HG03066 (cell line): ENCODE measurements at regions not wholly inside any gene's neighbourhood (a gene's known extent, or its start where the extent isn't known, plus 50 kb on each side); places are given as distances from the start of the nearest gene placed in this dataset.

Source experiments
- ATAC-seq: cut with Tn5 transposase; IDR thresholded peaks from one replicate; pipeline ENCODE4 v1.9.1; 2021; ENCODE audit warnings: low read depth; ENCODE audit not compliant: unreplicated experiment

GRCh38 chr1:80436851-80437250 lies 1363.9 kb upstream of the ADGRL2 start:
- ATAC-seq, result no peak

DNA sequence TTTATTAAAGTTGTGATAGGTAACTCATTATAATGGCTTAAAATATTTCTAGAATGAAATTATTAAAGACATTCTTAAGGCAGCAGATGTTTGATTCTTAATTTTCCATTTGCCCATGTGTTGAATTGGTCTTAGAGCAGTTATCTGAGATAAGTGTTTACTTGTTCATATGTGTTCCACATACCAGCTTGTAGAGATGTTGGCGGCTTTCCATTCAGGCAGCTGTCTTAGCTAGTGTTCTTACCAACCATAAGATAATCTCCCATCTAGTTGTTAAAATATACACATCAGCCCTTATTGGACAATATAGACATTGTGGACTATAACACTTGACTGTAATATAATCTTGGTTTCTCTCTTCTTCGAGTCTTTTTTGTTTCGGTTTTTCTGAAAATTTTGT lies 1372.9 kb upstream of the ADGRL2 start:
- no peak for ATAC-seq

GRCh38 chr1:80424249-80424648 lies 1376.5 kb upstream of the ADGRL2 start:
- no peak for ATAC-seq

GRCh38 chr1:80418134-80418533 lies 1382.6 kb upstream of the ADGRL2 start:
- no peak for ATAC-seq

DNA sequence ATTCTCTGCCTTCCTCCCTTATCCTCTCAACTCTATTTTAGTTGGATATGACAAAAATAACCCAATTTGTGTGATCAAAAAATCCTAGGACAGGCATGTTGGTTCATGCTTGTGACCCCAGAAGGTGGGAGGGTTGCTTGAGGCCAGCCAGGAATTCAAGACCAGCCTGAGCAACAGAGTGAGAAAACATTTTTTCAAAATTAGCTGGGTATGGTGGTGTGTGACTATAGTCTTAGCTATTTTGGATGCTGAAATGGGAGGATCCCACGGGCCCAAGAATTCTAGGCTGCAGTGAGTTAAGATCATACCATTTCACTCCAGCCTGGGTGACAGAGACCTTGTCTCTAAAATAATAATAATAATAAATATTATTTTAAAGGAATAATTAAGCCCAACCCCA lies 1383.1 kb upstream of the ADGRL2 start:
- no peak for ATAC-seq

- ATAC-seq, result no peak
Observed at GRCh38 chr1:80413969-80414368, 1386.8 kb upstream of the ADGRL2 start.

GRCh38 chr1:80410233-80410632 lies 1390.5 kb upstream of the ADGRL2 start:
- no peak for ATAC-seq

DNA sequence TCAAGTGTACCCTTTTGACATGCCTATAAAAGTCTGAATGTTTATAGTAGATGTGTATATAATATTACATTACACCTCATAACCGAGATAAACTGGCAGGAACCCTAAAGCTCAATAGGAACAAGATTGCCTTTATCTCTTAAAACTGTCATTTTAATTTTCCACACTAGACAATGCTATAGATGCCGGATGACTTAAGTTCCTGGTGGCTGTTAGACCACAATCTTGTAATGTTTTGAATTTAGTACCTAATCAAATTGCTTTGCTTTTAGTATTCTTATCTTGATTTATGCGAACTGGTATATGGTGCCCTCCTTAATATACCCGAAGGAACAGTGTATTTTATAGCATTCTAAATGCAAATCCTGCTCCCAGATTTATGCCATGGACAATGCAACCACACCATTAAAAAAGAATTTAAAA lies 1397.0 kb upstream of the ADGRL4 start:
- no peak for ATAC-seq

- no peak for ATAC-seq
Observed at GRCh38 chr1:80402625-80403024, 1396.1 kb upstream of the ADGRL4 start.

DNA sequence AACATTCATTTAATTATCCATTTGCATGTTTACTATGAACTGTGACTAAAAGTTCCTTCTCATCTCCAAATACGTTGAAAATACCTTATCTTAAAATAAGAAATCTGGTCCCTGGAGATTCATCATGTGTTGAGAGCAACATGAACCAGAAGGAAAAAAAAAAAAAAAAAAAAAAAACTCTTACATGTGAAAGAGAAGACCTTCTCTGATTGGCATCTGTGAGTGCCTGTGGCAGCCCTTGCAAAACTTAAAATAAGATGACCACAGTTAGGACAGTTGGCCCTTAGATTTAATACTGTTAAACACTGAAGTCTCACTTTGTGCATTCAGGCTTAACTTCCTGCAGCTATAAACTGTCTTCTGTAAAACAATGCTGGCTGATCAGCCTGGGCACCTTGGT lies 1395.2 kb upstream of the ADGRL4 start:
- ATAC-seq, result no peak

- no peak for ATAC-seq
Observed at GRCh38 chr1:80392529-80392928, 1386.0 kb upstream of the ADGRL4 start.

GRCh38 chr1:80385650-80386049 lies 1379.1 kb upstream of the ADGRL4 start:
- no peak for ATAC-seq

GRCh38 chr1:80384959-80385358 lies 1378.4 kb upstream of the ADGRL4 start:
- ATAC-seq, result no peak

DNA sequence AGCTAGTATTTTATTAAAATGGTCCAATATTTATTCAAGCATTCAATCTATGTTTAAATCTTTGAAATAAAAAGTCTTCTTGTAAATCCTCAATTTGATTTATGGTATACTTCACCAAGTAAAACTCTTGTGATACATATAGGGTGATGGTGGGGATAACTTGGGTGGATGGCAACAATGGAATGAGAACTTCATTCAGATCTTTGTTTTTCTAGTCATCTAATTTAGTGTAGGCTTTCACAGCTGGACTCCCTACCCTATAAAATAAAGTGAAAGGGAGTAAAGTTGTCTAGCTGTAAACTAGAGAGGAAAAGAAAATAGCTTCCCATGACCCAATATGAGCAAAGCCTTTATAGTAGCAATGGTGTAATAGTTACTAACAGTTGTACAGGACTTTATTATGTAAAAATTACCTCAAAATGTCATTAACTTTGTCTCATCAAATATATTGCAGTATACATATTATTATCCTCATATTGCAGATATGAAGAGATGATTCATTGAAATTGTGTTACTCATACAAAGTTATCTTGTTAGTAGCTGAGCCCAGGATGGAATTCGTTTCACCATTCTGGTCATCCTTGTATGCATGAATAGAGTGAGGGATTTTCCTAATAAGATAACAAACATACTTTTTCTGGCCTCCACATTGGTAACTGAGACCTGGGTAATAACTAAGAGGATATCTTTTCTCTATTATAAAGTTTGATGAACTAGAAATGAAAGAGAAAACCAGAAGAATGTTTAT lies 1377.7 kb upstream of the ADGRL4 start:
- ATAC-seq, result no peak

- ATAC-seq, result no peak
Observed at GRCh38 chr1:80375662-80376061, 1369.1 kb upstream of the ADGRL4 start.

DNA sequence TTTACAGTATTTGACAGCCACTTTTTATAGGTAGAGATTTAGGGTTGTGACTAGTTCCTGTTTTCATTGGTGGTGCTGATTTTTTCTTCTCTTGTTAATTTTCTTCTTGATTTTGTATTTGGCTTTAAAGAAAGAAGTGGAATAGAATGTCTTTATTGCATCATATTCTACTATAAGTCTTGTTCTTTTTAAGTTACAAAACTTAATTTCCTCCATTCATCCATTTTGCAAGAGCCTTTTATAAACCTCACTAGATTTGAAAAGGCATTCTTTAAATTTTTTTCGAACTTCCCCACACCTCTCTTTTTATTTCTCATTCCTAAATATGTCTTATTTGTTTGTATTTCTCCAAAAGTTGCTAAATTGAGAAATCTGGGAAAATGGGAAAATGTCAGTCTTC lies 1368.6 kb upstream of the ADGRL4 start:
- ATAC-seq, result no peak

DNA sequence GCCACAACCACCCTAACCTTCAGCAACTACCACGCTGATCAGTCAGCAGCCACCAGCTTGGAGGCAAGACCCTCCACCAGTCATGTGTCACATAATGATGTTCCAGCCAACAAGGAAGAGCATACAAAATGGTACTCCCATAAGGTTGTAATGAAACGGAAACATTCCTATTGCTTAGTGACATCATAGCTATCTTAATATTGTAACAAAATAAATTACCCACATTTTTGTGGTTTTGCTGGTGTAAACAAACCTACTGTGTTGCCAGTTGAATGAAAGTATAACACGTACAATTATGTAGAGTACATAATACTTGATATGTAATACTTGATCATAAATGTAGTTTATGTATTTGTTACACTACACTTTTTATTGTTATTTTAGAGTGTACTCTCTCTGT lies 1363.2 kb upstream of the ADGRL4 start:
- no peak for ATAC-seq

DNA sequence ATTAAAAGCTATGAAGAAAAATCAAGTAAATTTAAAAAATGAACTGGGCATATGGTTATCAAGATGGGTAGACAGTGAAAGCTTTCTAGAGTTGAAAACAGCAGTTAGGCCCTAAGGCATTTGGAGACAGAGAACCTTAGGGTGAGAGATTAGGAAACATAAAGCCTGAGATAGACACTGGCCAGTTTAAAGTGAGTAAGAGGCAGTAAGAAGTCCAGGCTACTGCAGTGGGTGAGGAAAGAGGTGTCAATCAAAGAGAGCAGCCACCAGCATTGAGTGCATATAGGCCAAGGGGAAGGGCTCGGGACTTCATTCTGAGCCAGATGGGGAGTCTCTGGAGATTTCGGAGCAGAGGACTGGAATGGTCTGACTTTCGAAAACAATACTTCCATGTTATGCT lies 1360.5 kb upstream of the ADGRL4 start:
- ATAC-seq, result no peak

DNA sequence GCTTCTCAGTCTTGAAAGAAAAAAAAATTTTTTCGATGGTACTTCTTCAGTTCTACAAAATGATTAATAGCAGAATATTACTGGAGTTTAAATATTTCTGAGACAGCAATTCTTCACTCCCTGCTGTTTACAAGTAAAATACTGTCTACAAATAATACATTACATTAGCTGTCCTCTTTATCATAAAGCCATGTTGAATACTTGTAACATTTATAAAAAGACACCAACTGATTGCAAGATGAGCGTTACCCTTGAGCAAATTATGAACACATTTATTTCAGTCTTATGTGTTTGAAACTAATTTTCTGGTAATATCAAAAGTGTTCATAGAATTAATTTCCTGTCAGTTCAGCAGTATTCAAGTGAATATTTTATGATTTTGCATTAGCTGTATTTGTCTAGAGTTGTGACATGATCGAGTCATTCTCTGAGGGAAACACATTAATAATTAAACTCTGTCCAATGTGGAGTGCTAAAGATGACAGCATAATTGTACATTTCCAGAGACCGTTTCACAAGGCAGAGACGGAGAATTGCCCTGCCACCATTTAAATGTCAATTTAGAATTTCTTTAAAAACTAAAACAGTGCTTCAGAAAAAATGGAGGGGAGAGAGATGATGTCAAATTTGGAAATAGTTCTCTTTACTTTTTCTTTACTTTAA lies 1359.0 kb upstream of the ADGRL4 start:
- no peak for ATAC-seq

DNA sequence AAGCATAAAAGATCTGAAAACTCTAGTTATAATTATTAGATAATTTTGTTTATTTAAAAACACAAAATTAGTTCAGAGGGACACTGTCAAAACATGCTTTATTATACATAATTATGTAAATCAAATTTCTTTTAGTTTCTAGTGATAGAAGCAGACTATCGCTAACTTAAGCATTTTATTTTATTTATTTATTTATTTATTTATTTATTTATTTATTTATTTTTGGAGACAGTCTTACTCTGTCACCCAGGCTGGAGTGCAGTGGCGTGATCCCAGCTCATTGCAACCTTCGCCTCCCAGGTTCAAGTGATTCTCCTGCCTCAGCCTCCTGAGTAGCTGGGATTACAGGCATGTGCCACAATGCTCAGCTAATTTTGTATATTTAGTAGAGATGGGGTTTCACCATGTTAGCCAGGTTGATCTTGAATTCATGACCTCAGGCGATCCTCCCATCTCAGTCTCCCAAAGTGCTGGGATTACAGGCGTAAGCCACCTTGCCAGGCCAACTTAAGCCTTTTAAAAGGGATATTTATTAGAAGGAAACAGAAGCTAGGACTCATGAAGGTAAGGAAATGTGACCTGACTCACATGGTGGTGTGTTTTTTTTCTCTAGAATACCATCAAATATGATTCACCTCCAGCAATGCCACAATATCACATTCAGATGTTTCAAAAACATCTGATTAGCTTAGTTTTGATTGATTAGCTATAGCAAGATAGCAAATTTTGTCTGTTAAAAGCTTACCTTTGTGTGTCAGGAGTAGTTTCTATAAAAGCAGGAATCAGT lies 1357.4 kb upstream of the ADGRL4 start:
- ATAC-seq, result no peak

- ATAC-seq, result no peak
Observed at GRCh38 chr1:80359666-80360065, 1353.1 kb upstream of the ADGRL4 start.

DNA sequence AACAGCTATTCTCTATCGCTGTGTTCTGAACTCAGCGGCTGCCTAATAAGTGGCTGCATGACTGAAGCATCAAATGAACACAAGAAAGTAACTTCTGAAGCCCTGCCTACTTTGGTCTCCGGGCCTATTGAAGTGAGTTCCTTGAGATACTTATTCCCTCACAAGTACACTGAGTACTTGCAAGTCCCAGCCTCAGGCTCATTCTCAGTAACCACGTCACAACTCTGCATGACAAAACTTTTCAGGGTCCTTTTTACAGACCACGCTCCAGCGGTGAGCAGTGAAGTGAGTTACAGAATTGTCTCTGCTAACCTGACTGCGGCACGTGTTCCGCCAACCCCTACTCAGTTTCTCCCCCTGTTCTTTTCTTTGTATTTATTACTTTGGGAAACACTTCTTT lies 1342.7 kb upstream of the ADGRL4 start:
- no peak for ATAC-seq
